Kidney capillary endothelial cell (primary cell): ENCODE measurements at regions not wholly inside any gene's neighbourhood (a gene's known extent, or its start where the extent isn't known, plus 50 kb on each side); places are given as distances from the start of the nearest gene placed in this dataset.
"Not testable (repeated sequence)": the region's sequence is repeated elsewhere in the genome, so short reads cannot be mapped to it uniquely, and the experiment has no call there.

Source experiments
- DNase-seq: peaks from one replicate; pipeline ENCODE4 v3.0.0-alpha.2; 2018; ENCODE audit warnings: low spot score

- no peak for DNase-seq
These were observed 182.0 kb downstream of the COPRS start for GRCh38 chr17:31677036-31677435.

GRCh38 chr17:31675392-31675791 is 183.7 kb downstream of the COPRS start:
- not testable (repeated sequence) for DNase-seq

- DNase-seq, result no peak
These were observed 184.2 kb downstream of the COPRS start for GRCh38 chr17:31674717-31675349.

- no peak for DNase-seq
These were observed 184.7 kb downstream of the COPRS start for GRCh38 chr17:31674305-31674704.

GRCh38 chr17:31673076-31673475 is 186.0 kb downstream of the COPRS start:
- DNase-seq, result no peak

GRCh38 chr17:31672161-31672819 is 186.8 kb downstream of the COPRS start:
- no peak for DNase-seq

GRCh38 chr17:31663576-31663975 is 195.5 kb downstream of the COPRS start:
- DNase-seq, result peak; percentile 28

- DNase-seq, result no peak
These were observed 198.4 kb downstream of the COPRS start for GRCh38 chr17:31660684-31661083.

- DNase-seq, result no peak
These were observed 201.2 kb downstream of the COPRS start for GRCh38 chr17:31657876-31658275.

GRCh38 chr17:31654936-31655335 is 204.1 kb downstream of the COPRS start:
- no peak for DNase-seq

GRCh38 chr17:31653691-31654090 is 205.4 kb downstream of the COPRS start:
- no peak for DNase-seq

GRCh38 chr17:31650756-31651520 is 208.1 kb downstream of the COPRS start:
- DNase-seq, result no peak

GRCh38 chr17:31649302-31649701 is 209.7 kb downstream of the COPRS start:
- no peak for DNase-seq

- no peak for DNase-seq
These were observed 211.4 kb downstream of the COPRS start for GRCh38 chr17:31647661-31648060.

GRCh38 chr17:31646642-31647041 is 212.4 kb downstream of the COPRS start:
- DNase-seq, result no peak

- DNase-seq, result no peak
These were observed 213.7 kb downstream of the COPRS start for GRCh38 chr17:31645351-31645750.

- no peak for DNase-seq
These were observed 227.3 kb downstream of the COPRS start for GRCh38 chr17:31631766-31632165.

GRCh38 chr17:31630866-31631265 is 228.2 kb downstream of the COPRS start:
- DNase-seq, result not testable (repeated sequence)

- no peak for DNase-seq
These were observed 229.2 kb downstream of the COPRS start for GRCh38 chr17:31629696-31630470.

- DNase-seq, result no peak
These were observed 231.1 kb downstream of the COPRS start for GRCh38 chr17:31627960-31628359.

GRCh38 chr17:31623990-31624389 is 232.5 kb downstream of the RAB11FIP4 start:
- DNase-seq, result no peak

GRCh38 chr17:31622500-31622899 is 231.0 kb downstream of the RAB11FIP4 start:
- DNase-seq, result no peak
